Femur (tissue), 1 donor: ENCODE measurements at regions not wholly inside any gene's neighbourhood (a gene's known extent, or its start where the extent isn't known, plus 50 kb on each side); places are given as distances from the start of the nearest gene placed in this dataset.

ENCODE experiments used
- DNase-seq: peaks from one replicate; pipeline ENCODE4 v3.0.0-alpha.2; 2017

- DNase-seq: no peak
Observed at GRCh38 chr5:121681229-121681855, 170.3 kb upstream of the FTMT start.

GRCh38 chr5:121688126-121688525, 163.6 kb upstream of the FTMT start:
- DNase-seq: no peak

DNA sequence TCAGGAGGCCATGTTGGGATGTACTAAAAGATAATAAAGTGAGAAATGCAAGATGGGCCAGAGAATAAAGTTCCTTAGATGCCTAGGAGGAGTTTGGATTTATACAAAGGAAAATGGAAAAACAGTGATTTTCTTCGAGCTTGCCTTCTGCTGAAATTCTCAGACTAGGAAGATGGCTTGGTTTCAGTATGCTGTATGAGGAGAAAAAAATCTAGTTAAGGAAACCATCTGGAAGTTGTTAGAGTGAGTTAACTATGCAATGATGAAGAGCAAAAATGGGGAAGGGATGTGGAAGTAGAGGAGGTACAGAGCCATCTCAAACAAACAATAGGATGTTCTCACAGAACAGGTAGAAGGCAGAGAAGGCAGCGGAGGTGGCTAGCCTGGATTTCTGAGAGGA, 162.9 kb upstream of the FTMT start:
- DNase-seq: no peak

- no peak for DNase-seq
Observed at GRCh38 chr5:121691478-121691877, 160.2 kb upstream of the FTMT start.

DNA sequence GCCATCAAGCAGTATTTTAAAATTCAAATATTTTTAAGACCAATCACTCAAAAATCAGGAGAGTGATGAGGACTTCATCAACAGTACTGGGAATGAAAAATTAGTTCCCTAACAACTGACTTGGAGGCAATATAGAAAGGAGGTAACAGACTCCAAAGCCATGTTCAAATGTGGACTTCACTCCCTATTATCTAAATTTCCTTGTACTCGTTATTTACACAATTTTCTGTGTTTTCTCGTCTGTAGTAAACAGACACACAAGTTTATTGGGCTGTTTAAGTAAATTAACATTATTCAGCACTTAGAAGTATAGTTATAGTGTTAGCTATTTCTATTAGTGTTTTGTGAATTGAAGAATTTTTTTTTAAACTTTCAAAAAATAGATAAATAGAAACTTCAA, 159.5 kb upstream of the FTMT start:
- DNase-seq: no peak

DNA sequence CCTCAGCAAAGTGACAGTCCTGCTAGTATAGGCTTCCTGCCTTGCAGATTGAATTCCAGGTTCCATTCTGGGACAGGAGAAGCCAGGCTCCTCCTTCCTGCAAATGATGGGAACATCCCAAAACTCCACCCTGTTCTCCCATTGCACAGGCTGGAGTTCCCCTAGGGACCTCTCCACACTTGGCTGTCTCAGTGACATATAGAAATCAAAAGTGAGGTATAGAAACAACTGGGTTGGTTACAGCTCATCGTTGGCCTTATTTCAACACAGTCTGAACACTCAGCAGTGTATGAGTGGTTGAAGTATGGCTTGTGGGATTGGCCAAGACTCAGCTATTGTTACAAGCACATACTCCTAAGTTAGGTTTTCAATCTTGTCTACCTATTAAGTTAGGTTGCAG, 157.8 kb upstream of the FTMT start:
- DNase-seq: no peak

GRCh38 chr5:121695307-121695706, 156.4 kb upstream of the FTMT start:
- no peak for DNase-seq

DNA sequence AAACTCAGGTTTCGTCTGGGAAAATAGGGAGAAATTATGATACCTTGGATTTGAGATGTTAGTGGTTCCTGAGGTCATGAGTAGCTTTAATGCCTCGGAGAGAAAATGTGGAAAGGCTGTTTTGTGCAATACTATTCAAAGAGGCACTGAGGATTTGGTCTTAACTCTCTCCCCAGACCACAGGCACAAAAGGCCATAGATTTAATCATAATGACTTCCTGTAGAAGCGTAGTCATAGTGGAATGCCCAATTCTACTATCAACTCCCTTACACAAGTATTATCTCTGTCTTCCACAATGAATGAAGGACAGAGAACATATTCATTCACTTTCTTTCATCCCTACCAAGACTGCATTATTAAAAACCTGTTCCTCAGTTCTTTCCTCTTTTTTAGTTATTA, 153.0 kb upstream of the FTMT start:
- DNase-seq: no peak

GRCh38 chr5:121701731-121702130, 150.0 kb upstream of the FTMT start:
- DNase-seq: no peak

- peak; percentile 35 for DNase-seq
Observed at GRCh38 chr5:121702682-121703081, 149.0 kb upstream of the FTMT start.

GRCh38 chr5:121704291-121704690, 147.4 kb upstream of the FTMT start:
- no peak for DNase-seq

GRCh38 chr5:121706686-121707085, 145.0 kb upstream of the FTMT start:
- peak; percentile 51 for DNase-seq

DNA sequence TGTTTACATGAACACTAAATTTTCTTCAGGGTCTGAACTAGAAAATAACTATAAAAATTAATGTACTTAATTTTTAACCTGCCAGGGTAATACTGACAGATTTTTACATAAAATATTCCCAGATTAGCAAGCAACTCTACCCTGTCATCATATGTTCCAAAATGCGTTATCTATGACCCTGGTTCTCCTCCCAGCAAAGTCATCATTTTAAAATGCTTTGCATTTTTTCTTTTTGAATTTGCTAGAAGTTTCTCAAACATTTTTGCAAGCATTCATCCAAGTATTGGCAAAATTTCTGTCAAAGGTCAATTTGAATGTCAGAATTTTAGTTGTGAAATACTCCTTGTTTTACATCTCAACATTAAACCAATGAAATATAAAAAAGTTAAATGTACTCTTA, 144.5 kb upstream of the FTMT start:
- no peak for DNase-seq

DNA sequence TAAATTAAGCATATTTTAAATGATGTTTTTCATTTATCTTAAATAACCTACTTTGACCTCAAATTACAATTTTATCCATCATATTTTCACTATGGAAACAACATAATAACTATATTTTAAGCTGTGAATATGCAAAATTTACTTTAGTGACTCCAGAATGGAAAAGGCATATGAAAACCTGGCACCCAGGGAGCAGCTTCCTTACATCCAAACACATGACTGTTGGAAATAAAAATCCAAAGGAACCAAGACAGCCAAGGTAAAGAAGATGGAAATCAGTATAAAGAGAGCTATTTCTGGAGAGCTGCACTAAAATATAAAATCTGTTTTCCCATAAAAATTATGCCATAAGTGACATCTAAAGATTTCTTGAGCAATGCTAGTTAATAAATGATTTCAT, 140.3 kb upstream of the FTMT start:
- no peak for DNase-seq

DNA sequence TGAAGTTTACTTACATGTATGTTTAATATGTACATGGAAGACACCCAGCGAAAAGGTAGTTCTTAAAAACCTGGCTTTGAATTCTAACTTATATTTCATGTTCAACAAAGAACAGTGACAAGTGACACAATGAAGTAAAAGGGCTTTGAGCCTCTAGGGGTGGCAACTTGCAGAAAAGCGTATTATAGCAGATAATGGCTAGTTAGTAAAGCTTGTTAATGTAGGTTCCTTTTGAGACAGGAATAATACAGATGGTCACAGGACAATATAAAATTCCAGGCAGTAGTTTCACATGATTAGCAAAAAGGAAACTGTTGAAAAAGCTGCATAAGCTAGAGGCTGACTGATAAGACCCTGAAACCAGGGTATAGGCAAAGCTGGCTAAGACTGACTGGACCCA, 132.4 kb upstream of the FTMT start:
- no peak for DNase-seq

DNA sequence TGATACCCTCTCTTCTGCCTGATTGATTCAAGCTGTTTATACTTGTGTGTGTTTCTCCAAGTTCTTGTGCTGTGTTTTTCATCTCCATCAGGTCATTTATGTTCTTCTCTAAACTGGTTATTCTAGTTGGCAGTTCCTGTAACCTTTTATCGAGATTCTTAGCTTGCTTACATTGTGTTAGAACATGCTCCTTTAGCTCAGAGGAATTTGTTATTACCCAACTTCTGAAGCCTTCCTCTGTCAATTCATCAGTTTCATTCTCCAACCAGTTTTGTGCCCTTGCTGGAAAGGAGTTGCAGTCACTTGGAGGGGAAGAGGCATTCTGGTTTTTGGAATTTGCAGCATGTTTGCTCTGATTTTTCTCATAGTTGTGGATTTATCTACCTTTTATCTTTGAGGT, 126.2 kb upstream of the FTMT start:
- DNase-seq: no peak

GRCh38 chr5:121726991-121727390, 124.7 kb upstream of the FTMT start:
- DNase-seq: no peak

GRCh38 chr5:121731377-121731776, 120.3 kb upstream of the FTMT start:
- no peak for DNase-seq

DNA sequence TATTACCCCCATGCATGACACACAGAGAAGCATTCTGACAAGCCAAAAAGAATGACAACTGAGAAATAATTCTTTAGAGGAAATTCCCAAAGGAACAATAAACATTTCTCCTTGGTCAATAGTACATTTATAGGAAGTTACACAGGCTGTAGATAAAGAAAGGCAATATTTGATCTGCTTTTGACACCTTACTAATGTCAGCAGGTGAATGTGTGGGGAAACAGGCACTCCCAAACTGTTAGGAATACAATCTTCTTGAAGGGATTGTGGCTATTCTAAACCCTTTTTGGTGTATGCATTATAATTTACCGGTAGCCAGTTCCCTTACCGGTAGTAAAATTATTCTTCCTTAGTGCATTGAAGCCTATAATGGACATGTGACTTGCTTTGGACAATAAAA, 116.1 kb upstream of the FTMT start:
- no peak for DNase-seq

- no peak for DNase-seq
Observed at GRCh38 chr5:121737120-121737519, 114.6 kb upstream of the FTMT start.

- no peak for DNase-seq
Observed at GRCh38 chr5:121741156-121741555, 110.5 kb upstream of the FTMT start.

- no peak for DNase-seq
Observed at GRCh38 chr5:121744577-121744976, 107.1 kb upstream of the FTMT start.

GRCh38 chr5:121745407-121745806, 106.3 kb upstream of the FTMT start:
- DNase-seq: no peak

DNA sequence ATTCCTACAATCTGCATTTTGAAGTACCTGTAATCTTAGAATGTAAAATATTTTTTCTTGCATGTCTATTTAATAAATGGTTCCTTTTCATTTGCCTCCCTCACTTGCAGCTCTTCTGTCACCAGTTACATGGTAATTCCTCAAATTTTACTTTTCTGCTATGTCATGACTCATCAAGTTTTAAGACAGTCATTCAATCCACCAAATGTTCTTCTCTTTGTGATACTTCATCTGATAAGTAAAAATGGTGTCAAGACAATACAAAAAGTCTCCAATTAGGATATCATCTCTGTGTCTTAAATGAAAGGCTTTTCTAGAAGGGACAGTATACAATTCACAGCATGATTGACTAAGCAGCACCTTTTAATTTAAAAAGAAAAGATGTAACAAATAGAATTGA, 104.9 kb upstream of the FTMT start:
- DNase-seq: no peak

GRCh38 chr5:121748686-121749085, 103.0 kb upstream of the FTMT start:
- peak; percentile 73 for DNase-seq

DNA sequence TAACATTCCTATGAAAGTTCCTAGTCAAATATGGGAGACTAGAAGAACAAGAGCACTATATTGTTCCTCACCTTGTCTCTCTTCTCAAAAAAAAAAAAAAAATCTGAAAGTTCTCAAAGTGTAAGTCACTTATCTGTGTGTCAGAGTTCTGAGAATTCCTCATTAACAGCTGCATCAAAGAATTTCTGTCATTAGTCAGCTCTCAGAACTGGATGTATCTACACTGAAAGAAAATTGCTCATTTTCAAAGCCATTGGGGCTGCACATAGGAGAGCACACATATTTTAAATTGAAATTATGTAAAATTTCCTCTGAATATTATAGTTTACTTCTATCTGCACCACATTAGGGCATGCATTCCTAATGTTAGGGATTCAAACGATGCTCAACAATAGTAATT, 99.5 kb upstream of the FTMT start:
- no peak for DNase-seq
